HEK293 (cell line): ENCODE measurements at regions not wholly inside any gene's neighbourhood (a gene's known extent, or its start where the extent isn't known, plus 50 kb on each side); places are given as distances from the start of the nearest gene placed in this dataset.

ENCODE experiments used
- CTCF ChIA-PET: fragments of 350-600 bp; formaldehyde crosslinking; extraction: SDS; loops from one replicate; lab custom pipeline; 2021; ENCODE audit warnings: antibody characterized with exemption; lab: Yijun Ruan, JAX
- POLR2A ChIA-PET: fragments of 300-600 bp; formaldehyde crosslinking; extraction: SDS; loops from one replicate; lab custom pipeline; 2020; ENCODE audit warnings: antibody characterized with exemption, inconsistent platforms; lab: Yijun Ruan, JAX
- H3K27ac ChIP-seq: fragments of 200-500 bp; sonication (Bioruptor generic); 2 replicates; pipeline ENCODE4 v1.5.1; 2014; ENCODE audit warnings: low read depth, low read length, control low read depth, inconsistent platforms; ENCODE audit errors: extremely low read depth
- H3K36me3 ChIP-seq, 2 experiments: fragments of 200-500 bp in 1 of 2; sonication (Bioruptor generic) in 1 of 2; 1 replicate in 1 of 2; 2 replicates in 1 of 2; pipeline ENCODE4 v1.5.1; 2014 to 2017; ENCODE audit warnings: inconsistent platforms in 2 of 2, low read length in 2 of 2; ENCODE audit not compliant: control insufficient read depth in 2 of 2, insufficient read depth in 1 of 2
- H3K4me1 ChIP-seq: fragments of 200-500 bp; sonication (Bioruptor generic); 2 replicates; pipeline ENCODE4 v1.5.1; 2014; ENCODE audit warnings: mild to moderate bottlenecking, low read length, inconsistent platforms; ENCODE audit not compliant: control insufficient read depth, insufficient read depth
- H3K4me3 ChIP-seq: 2 replicates; pipeline ENCODE4 v1.5.1; 2011; ENCODE audit warnings: low read depth, mild to moderate bottlenecking, control low read depth, low read length, moderate library complexity
- H3K9me3 ChIP-seq: fragments of 200-500 bp; sonication (Bioruptor generic); 2 replicates; pipeline ENCODE4 v1.5.1; 2014; ENCODE audit warnings: low read depth, low read length, inconsistent platforms; ENCODE audit not compliant: control insufficient read depth, insufficient read depth
- PATZ1 ChIP-seq: fragments of 450-650 bp; formaldehyde crosslinking; IDR thresholded peaks from 2 replicates; pipeline ENCODE4 v1.5.1; 2016; ENCODE audit warnings: missing biosample characterization, missing genetic modification characterization
- TSHZ1 ChIP-seq: fragments of 450-650 bp; formaldehyde crosslinking; IDR thresholded peaks from 2 replicates; pipeline ENCODE4 v1.5.1; 2016; ENCODE audit warnings: missing biosample characterization, missing genetic modification characterization, borderline replicate concordance
- ZNF114 ChIP-seq: fragments of 450-650 bp; formaldehyde crosslinking; IDR thresholded peaks from 2 replicates; pipeline ENCODE4 v1.5.0; 2017; ENCODE audit warnings: missing biosample characterization, missing genetic modification characterization
- ZNF391 ChIP-seq: fragments of 450-650 bp; formaldehyde crosslinking; IDR thresholded peaks from 2 replicates; pipeline ENCODE4 v1.5.1; 2016; ENCODE audit warnings: low read depth, missing biosample characterization, missing genetic modification characterization, borderline replicate concordance
- ZNF426 ChIP-seq: fragments of 450-650 bp; formaldehyde crosslinking; IDR thresholded peaks from 2 replicates; pipeline ENCODE4 v1.5.1; 2017; ENCODE audit warnings: missing biosample characterization, missing genetic modification characterization, mild to moderate bottlenecking, inconsistent platforms, moderate library complexity
- ZNF473 ChIP-seq: fragments of 450-650 bp; formaldehyde crosslinking; IDR thresholded peaks from 2 replicates; pipeline ENCODE4 v1.5.1; 2017; ENCODE audit warnings: missing biosample characterization, missing genetic modification characterization
- ZNF501 ChIP-seq: fragments of 450-650 bp; formaldehyde crosslinking; IDR thresholded peaks from 2 replicates; pipeline ENCODE4 v1.5.1; 2016; ENCODE audit warnings: missing biosample characterization, missing genetic modification characterization
- ZNF510 ChIP-seq: fragments of 450-650 bp; formaldehyde crosslinking; IDR thresholded peaks from 2 replicates; pipeline ENCODE4 v1.5.1; 2018; ENCODE audit warnings: mild to moderate bottlenecking, missing genetic modification characterization, missing biosample characterization; ENCODE audit not compliant: insufficient replicate concordance
- ZNF610 ChIP-seq: fragments of 450-650 bp; formaldehyde crosslinking; IDR thresholded peaks from 2 replicates; pipeline ENCODE4 v1.5.1; 2016; ENCODE audit warnings: missing biosample characterization, missing genetic modification characterization, borderline replicate concordance
- ZXDB ChIP-seq: fragments of 450-650 bp; formaldehyde crosslinking; IDR thresholded peaks from 2 replicates; pipeline ENCODE4 v1.5.1; 2016; ENCODE audit warnings: missing biosample characterization, missing genetic modification characterization
- TF ChIP-seq, protein P1 (sequence below): fragments of 450-650 bp; formaldehyde crosslinking; IDR thresholded peaks from 2 replicates; pipeline ENCODE4 v1.5.1; 2016; ENCODE audit warnings: missing biosample characterization, missing genetic modification characterization
- TF ChIP-seq, protein P2 (sequence below): fragments of 450-650 bp; formaldehyde crosslinking; IDR thresholded peaks from 2 replicates; pipeline ENCODE4 v1.5.0; 2017; ENCODE audit warnings: missing biosample characterization, missing genetic modification characterization, borderline replicate concordance

DNA sequence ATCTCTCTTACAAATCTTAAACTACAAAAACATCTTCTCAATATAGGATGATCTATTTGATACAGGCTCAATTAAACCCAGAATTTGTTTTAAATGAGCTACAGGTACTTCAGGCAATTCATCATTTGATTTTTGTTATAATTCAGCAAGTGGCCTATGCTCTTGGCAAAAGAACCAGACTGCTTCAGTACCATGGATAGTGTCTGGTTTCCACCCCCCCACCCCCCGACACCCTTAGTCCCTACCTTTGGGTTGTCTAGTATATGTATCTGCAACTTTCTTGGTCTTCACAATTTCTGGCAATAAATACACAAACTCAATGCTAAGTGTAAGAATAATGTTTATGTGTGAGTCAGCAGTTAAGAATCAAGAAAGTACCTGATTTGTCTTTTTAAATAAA, 97.3 kb upstream of the API5 start:
- no peaks in the 10 kb centered on the region for H3K36me3 ChIP-seq
- H3K4me3 ChIP-seq = no peak overlapping the region
- CTCF ChIA-PET = no interaction called here
- TF ChIP-seq ZNF510 (tag by site-specific recombination) = no peak
- TF ChIP-seq, protein P1, sequence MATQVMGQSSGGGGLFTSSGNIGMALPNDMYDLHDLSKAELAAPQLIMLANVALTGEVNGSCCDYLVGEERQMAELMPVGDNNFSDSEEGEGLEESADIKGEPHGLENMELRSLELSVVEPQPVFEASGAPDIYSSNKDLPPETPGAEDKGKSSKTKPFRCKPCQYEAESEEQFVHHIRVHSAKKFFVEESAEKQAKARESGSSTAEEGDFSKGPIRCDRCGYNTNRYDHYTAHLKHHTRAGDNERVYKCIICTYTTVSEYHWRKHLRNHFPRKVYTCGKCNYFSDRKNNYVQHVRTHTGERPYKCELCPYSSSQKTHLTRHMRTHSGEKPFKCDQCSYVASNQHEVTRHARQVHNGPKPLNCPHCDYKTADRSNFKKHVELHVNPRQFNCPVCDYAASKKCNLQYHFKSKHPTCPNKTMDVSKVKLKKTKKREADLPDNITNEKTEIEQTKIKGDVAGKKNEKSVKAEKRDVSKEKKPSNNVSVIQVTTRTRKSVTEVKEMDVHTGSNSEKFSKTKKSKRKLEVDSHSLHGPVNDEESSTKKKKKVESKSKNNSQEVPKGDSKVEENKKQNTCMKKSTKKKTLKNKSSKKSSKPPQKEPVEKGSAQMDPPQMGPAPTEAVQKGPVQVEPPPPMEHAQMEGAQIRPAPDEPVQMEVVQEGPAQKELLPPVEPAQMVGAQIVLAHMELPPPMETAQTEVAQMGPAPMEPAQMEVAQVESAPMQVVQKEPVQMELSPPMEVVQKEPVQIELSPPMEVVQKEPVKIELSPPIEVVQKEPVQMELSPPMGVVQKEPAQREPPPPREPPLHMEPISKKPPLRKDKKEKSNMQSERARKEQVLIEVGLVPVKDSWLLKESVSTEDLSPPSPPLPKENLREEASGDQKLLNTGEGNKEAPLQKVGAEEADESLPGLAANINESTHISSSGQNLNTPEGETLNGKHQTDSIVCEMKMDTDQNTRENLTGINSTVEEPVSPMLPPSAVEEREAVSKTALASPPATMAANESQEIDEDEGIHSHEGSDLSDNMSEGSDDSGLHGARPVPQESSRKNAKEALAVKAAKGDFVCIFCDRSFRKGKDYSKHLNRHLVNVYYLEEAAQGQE (tag by site-specific recombination) = 0 out of 2 replicates have a peak, but pooled peaks have one; percentile 32
- TF ChIP-seq, all 188 proteins: peak for 1
- Histone ChIP-seq H3K4me1 (no peaks in the 10 kb centered on the region), H3K9me3 (no peaks in the 10 kb centered on the region), H3K27ac (no peak overlapping the region)
- POLR2A ChIA-PET = interaction anchor here (0.6 kb wide), 1 partner anchor 150 kb away, joined by 3 read pairs; no protein-coding TSS in a partner anchor

DNA sequence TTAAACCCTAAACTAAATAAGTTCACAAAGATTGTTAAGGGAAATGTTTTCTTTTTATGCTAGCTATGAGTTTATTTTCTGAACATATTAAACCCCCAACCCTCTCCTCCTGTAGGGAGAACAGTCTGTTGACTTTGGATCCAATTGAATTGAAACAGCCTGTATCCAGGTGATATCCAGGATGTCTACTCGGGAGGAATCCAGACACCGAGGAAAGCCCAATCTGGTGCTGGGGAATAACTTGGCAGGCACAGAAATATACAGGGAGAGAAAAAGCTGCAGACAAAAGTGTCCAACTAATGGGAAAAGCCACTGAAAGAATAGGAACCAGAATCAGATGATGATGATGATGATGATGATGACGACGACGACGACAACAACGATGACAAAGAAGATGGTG, 93.9 kb upstream of the API5 start:
- ChIA-PET POLR2A (no interaction called here), CTCF (no interaction called here)
- no peak overlapping the region for H3K4me3 ChIP-seq
- no peak overlapping the region for H3K27ac ChIP-seq
- no peaks in the 10 kb centered on the region for H3K4me1 ChIP-seq
- TF ChIP-seq ZNF114 (tag by site-specific recombination) (no peak), PATZ1 (no peak), TSHZ1 (tag by site-specific recombination) (no peak), ZNF391 (tag by site-specific recombination) (no peak), ZNF610 (tag by site-specific recombination) (no peak), ZNF501 (tag by site-specific recombination) (no peak), ZNF473 (tag by site-specific recombination) (no peak), ZNF426 (tag by site-specific recombination) (no peak), ZXDB (tag by site-specific recombination) (no peak)
- TF ChIP-seq, protein P2, sequence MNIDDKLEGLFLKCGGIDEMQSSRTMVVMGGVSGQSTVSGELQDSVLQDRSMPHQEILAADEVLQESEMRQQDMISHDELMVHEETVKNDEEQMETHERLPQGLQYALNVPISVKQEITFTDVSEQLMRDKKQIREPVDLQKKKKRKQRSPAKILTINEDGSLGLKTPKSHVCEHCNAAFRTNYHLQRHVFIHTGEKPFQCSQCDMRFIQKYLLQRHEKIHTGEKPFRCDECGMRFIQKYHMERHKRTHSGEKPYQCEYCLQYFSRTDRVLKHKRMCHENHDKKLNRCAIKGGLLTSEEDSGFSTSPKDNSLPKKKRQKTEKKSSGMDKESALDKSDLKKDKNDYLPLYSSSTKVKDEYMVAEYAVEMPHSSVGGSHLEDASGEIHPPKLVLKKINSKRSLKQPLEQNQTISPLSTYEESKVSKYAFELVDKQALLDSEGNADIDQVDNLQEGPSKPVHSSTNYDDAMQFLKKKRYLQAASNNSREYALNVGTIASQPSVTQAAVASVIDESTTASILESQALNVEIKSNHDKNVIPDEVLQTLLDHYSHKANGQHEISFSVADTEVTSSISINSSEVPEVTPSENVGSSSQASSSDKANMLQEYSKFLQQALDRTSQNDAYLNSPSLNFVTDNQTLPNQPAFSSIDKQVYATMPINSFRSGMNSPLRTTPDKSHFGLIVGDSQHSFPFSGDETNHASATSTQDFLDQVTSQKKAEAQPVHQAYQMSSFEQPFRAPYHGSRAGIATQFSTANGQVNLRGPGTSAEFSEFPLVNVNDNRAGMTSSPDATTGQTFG = no peak
- H3K9me3 ChIP-seq = no peaks in the 10 kb centered on the region
- H3K36me3 ChIP-seq = no peaks in the 10 kb centered on the region
